ENCODE measurements at regions not wholly inside any gene's neighbourhood (a gene's known extent, or its start where the extent isn't known, plus 50 kb on each side); places are given as distances from the start of the nearest gene placed in this dataset.
"Not testable (repeated sequence)": the region's sequence is repeated elsewhere in the genome, so short reads cannot be mapped to it uniquely, and the experiment has no call there.

- DNase-seq, result not testable (repeated sequence)
Observed at GRCh38 chr2:95654897-95655296, 63.1 kb downstream of the TRIM43 start.

- not testable (repeated sequence) for DNase-seq
Observed at GRCh38 chr2:95656553-95656952, 64.8 kb downstream of the TRIM43 start.

- not testable (repeated sequence) for DNase-seq
Observed at GRCh38 chr2:95657937-95658336, 66.1 kb downstream of the TRIM43 start.

- DNase-seq, result not testable (repeated sequence)
Observed at GRCh38 chr2:95660766-95661562, 69.2 kb downstream of the TRIM43 start.

- DNase-seq, result not testable (repeated sequence)
Observed at GRCh38 chr2:95663471-95664441, 72.0 kb downstream of the TRIM43 start.

GRCh38 chr2:95666636-95667035, 74.8 kb downstream of the TRIM43 start:
- not testable (repeated sequence) for DNase-seq

GRCh38 chr2:95667480-95667879, 75.7 kb downstream of the TRIM43 start:
- no peak for DNase-seq

- not testable (repeated sequence) for DNase-seq
Observed at GRCh38 chr2:95668934-95669333, 77.1 kb downstream of the TRIM43 start.

GRCh38 chr2:95669441-95669991, 77.7 kb downstream of the TRIM43 start:
- no peak for DNase-seq

- DNase-seq, result no peak
Observed at GRCh38 chr2:95670167-95670566, 78.4 kb downstream of the TRIM43 start.

GRCh38 chr2:95670686-95671085, 78.9 kb downstream of the TRIM43 start:
- DNase-seq, result no peak

- DNase-seq, result not testable (repeated sequence)
Observed at GRCh38 chr2:95671171-95671570, 79.4 kb downstream of the TRIM43 start.

GRCh38 chr2:95671992-95672391, 80.2 kb downstream of the TRIM43 start:
- not testable (repeated sequence) for DNase-seq

GRCh38 chr2:95672500-95672899, 80.7 kb downstream of the TRIM43 start:
- DNase-seq, result not testable (repeated sequence)

- no peak for DNase-seq
Observed at GRCh38 chr2:95674186-95674585, 82.4 kb downstream of the TRIM43 start.

- DNase-seq, result not testable (repeated sequence)
Observed at GRCh38 chr2:95676573-95676972, 84.8 kb downstream of the TRIM43 start.

GRCh38 chr2:95677346-95677745, 85.5 kb downstream of the TRIM43 start:
- no peak for DNase-seq

GRCh38 chr2:95677833-95678232, 86.0 kb downstream of the TRIM43 start:
- not testable (repeated sequence) for DNase-seq

- not testable (repeated sequence) for DNase-seq
Observed at GRCh38 chr2:95681158-95681557, 89.4 kb downstream of the TRIM43 start.

- DNase-seq, result not testable (repeated sequence)
Observed at GRCh38 chr2:95681589-95682081, 89.8 kb downstream of the TRIM43 start.

GRCh38 chr2:95682889-95683517, 91.2 kb downstream of the TRIM43 start:
- DNase-seq, result not testable (repeated sequence)

GRCh38 chr2:95685513-95685912, 93.7 kb downstream of the TRIM43 start:
- no peak for DNase-seq
